GM12878 (cell line): ENCODE measurements at regions not wholly inside any gene's neighbourhood (a gene's known extent, or its start where the extent isn't known, plus 50 kb on each side); places are given as distances from the start of the nearest gene placed in this dataset.

Experiments used
- NR2F1 ChIP-seq: fragments of 450-650 bp; conservative IDR thresholded peaks from 2 replicates; pipeline ENCODE4 v1.6.1; 2017; ENCODE audit warnings: mild to moderate bottlenecking
- POLR2AphosphoS5 ChIP-seq: IDR thresholded peaks from 2 replicates; pipeline ENCODE4 v1.6.1; 2011; ENCODE audit warnings: mild to moderate bottlenecking, low read length, inconsistent platforms
- POU2F2 ChIP-seq: IDR thresholded peaks from 3 replicates; pipeline ENCODE4 v1.6.1; 2011; ENCODE audit warnings: low read depth, mild to moderate bottlenecking, low read length, borderline replicate concordance
- RFX5 ChIP-seq: IDR thresholded peaks from 2 replicates; pipeline ENCODE4 v1.6.1; 2011; ENCODE audit warnings: low read depth, low read length, improper control_type of control experiment
- TCF3 ChIP-seq: IDR thresholded peaks from 2 replicates; pipeline ENCODE4 v1.6.1; 2012; ENCODE audit warnings: low read depth, mild to moderate bottlenecking, low read length, borderline replicate concordance; ENCODE audit not compliant: insufficient read depth
- TF ChIP-seq, protein P1 (sequence below): fragments of 450-650 bp; IDR thresholded peaks from 2 replicates; pipeline ENCODE4 v1.6.1; 2016; ENCODE audit warnings: mild to moderate bottlenecking, moderate library complexity, borderline replicate concordance
- TF ChIP-seq, protein P2 (sequence below): IDR thresholded peaks from 2 replicates; pipeline ENCODE4 v1.6.1; 2012; ENCODE audit warnings: low read length, inconsistent platforms

DNA sequence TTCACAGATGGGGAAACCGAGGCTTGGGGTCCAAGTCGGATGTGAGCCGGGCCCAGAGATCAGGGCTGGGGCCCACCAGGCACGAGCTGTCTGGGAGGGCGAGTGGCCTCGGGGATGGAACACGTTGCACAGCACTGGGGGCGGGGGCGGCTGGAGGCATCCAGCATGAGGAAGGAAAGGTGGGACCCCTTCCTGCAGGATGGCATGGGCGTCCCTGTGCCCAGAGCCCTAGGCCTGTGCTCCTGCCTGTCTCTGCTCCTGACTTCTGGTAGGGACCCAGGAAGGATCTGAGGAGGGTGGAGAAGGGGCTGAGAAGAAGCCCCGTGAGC is 183.4 kb downstream of the KIF26A start (continued):
- no peak for TF ChIP-seq POLR2AphosphoS5
- no peak for TF ChIP-seq NR2F1
- no peak for TF ChIP-seq POU2F2
- TF ChIP-seq, protein P1, sequence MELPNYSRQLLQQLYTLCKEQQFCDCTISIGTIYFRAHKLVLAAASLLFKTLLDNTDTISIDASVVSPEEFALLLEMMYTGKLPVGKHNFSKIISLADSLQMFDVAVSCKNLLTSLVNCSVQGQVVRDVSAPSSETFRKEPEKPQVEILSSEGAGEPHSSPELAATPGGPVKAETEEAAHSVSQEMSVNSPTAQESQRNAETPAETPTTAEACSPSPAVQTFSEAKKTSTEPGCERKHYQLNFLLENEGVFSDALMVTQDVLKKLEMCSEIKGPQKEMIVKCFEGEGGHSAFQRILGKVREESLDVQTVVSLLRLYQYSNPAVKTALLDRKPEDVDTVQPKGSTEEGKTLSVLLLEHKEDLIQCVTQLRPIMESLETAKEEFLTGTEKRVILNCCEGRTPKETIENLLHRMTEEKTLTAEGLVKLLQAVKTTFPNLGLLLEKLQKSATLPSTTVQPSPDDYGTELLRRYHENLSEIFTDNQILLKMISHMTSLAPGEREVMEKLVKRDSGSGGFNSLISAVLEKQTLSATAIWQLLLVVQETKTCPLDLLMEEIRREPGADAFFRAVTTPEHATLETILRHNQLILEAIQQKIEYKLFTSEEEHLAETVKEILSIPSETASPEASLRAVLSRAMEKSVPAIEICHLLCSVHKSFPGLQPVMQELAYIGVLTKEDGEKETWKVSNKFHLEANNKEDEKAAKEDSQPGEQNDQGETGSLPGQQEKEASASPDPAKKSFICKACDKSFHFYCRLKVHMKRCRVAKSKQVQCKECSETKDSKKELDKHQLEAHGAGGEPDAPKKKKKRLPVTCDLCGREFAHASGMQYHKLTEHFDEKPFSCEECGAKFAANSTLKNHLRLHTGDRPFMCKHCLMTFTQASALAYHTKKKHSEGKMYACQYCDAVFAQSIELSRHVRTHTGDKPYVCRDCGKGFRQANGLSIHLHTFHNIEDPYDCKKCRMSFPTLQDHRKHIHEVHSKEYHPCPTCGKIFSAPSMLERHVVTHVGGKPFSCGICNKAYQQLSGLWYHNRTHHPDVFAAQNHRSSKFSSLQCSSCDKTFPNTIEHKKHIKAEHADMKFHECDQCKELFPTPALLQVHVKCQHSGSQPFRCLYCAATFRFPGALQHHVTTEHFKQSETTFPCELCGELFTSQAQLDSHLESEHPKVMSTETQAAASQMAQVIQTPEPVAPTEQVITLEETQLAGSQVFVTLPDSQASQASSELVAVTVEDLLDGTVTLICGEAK = no peak
- no peak for TF ChIP-seq TCF3
- TF ChIP-seq, protein P2, sequence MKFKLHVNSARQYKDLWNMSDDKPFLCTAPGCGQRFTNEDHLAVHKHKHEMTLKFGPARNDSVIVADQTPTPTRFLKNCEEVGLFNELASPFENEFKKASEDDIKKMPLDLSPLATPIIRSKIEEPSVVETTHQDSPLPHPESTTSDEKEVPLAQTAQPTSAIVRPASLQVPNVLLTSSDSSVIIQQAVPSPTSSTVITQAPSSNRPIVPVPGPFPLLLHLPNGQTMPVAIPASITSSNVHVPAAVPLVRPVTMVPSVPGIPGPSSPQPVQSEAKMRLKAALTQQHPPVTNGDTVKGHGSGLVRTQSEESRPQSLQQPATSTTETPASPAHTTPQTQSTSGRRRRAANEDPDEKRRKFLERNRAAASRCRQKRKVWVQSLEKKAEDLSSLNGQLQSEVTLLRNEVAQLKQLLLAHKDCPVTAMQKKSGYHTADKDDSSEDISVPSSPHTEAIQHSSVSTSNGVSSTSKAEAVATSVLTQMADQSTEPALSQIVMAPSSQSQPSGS = no peak
- TF ChIP-seq RFX5 = no peak
